Pons (tissue), 1 donor: ENCODE measurements at regions not wholly inside any gene's neighbourhood (a gene's known extent, or its start where the extent isn't known, plus 50 kb on each side); places are given as distances from the start of the nearest gene placed in this dataset.
A peak's percentile ranks its signal among the peaks of the same experiment; 100 is the strongest.

Experiments
- DNase-seq: peaks from one replicate; pipeline ENCODE4 v3.0.0-alpha.2; 2016; ENCODE audit warnings: low spot score

DNA sequence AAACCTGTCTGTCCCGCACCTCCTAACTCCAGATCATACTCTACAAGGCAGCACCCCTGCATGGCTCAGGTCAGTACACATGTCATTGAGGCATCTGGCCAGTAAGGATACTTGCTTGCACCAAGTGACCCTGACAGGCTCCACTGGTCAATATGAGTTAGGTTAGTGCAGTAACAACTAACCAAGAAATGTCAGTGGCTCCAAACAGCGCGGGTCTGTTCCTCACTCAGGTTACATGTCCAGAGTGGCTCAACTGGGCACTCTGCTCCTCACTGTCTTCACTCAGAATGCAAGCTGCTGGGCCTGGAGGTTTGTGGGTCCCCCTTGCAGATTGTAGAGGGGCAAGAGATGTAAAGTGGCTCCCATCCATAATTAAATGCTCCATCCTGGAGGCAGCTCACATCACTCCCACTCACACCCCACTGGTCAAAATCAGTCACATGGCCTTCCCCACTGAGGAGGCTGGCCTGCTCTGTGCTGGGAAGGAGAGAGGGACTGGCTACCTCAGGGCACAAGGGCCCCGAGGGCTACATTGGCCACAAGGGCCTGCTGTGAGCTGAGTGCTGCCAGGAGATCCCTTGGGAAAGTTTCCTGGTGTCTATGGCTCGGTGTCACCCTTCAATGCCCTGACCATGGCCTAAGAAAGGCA lies 109.1 kb upstream of the GDF10 start:
- DNase-seq, result no peak

DNA sequence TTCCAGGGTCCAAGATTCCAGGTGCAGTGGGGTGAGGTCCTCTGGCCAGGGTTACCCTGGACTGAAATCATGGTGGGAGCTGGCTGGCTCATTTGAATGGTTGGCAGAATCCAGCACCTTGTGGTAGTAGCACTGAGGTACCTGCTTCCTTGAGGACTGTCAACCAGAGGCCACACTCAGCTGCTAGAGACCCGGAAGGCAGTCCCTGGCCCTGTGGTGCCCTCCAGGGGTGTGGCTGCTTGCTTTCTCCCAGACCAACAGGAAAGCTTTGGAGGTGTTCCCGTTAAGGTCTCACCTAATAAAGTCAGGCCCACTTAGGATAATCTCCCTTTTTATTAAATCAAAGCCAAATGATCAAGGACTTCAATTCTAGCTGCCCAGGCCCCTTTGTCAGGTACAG lies 107.7 kb upstream of the GDF10 start:
- DNase-seq, result no peak

DNA sequence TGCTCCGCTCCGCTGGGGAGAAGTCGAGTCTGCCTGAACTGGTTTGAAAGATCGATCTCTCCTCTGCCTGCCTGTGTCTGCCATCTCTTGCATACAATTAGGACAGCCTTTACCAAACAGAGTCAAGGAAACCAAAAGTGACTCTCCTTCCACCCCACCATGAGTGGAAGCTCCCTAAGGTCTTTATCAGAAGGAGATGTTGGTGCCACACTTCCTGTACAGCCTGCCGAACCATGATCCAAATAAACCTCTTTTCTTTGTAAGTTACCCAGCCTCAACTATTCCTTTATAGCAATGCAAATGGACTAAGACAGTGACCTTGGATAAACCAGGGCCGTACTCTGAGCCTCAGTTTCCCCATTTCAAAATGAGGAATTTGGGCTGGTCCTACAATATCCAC lies 106.3 kb upstream of the GDF10 start:
- DNase-seq, result no peak

DNA sequence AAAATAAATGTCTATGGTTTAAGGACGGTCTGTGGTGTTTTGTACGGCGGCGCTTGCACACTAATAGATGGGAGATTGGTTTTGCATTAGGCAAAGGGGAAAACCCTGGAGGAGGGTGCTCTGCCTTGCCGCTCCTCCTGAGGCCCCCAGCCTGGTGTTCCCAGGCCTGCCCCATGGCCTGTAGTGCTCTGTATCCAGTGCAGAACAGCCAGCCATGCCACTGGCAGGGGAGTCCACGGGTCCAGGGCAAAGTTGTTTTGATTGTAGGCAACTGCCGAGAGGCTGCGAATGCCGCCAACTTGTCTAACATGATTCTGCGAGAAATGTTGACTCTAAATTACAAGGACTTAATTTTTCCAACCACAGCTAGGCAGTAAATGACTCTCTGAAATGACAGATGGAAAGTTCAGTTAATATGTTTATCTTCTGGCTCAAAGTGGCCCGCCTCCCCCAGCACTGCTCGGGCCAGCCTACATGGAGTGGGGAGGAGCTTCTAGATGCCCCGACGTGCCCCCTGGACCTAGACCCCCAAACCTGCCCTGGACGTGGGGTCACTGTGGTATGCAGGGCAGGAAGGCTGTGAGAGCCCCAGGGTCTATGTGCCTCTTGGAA lies 104.6 kb upstream of the GDF10 start:
- DNase-seq, result no peak

DNA sequence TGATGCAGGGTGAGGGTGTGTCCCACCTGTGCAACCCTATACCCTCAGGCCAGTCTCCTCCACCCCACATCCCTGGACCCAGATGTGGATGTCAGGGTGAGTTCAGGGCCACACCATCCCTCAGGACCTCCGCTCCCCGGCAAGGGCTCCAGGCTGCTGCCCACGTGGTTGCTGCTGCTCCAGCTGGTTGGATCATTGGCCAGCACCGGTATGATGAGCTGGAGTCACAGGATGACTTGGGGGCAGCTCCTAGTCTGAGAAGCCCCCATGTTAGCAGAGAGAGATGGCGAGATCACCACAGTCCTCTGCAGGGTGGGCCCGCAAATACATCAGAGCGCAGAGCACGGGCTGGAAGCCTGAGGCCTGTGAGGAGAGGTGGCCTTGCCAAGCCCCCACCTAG lies 103.3 kb upstream of the GDF10 start:
- no peak for DNase-seq

DNA sequence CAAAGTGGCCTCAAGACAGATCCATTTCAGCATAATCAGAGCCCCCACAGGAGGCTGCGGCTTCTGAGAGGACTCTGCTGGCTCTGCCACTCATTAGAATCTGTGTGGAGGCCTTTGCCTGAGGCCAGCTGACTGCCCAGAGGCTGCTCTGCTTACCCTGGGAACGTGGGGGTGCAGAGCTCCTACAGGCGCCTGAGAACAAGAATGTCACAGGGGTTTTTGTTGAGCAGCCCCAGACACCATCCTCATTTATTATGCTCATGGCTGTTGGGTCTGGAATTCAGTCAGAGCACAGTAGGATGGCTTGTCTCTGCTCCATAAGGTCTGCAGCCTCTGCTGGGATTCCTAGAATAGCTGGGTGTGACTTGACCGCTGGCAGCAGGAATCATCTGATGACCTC lies 101.8 kb upstream of the GDF10 start:
- DNase-seq, result no peak

DNA sequence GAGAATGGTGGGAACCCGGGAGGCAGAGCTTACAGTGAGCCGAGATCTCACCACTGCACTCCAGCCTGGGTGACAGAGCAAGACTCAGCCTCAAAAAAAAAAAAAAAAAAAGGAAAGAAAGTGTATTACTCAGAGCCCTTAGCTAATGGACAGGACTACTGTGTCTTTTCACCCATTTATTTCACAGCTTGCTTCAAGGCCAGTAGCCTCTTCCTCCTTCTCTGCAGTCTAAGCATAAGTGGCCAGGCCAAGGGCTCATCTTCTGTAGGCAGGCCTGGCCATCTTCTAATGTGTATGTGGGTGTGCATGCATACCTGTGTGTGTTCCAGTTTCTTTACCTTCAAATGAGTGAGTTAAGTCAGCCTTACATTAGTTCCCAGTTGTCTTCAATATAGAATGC lies 94.8 kb upstream of the GDF10 start:
- no peak for DNase-seq

DNA sequence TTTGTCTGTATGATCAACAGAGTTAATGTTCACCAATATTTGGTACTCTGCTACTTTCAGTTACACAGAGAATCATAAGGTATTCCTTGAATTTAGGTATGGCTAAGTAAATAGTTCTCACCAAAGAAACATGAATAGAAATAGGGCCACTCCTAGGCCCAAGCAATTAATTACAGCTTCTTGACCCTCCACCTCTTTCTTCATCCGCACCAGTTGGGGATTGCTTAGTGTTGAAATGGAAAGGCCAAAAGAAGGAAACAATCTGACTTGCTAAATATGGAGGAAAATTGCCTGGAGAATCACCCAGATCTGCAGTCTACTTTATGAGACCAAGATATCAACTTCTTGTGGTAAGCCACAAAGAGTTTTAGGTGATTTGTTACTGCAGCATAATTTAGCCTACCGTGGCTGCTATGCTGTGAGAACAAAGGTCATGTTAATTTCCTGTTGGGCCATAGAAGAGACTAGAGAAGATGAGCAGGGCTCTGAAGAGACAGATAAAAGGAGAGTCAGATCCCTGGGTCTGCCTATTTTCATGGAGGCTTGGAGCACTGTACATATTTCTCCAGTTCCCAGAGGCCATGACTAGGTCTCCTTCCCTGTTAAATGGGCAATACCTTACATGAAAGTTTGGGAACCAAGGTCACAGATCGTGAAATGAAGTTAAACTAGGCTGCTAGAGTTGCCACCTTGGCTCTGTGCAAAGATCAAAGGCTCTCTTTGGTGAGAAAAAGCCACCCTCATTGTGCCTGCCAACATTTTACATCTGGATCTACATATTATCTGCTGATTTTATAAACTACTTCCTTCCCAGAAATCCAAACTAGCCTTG lies 93.3 kb upstream of the GDF10 start:
- no peak for DNase-seq

DNA sequence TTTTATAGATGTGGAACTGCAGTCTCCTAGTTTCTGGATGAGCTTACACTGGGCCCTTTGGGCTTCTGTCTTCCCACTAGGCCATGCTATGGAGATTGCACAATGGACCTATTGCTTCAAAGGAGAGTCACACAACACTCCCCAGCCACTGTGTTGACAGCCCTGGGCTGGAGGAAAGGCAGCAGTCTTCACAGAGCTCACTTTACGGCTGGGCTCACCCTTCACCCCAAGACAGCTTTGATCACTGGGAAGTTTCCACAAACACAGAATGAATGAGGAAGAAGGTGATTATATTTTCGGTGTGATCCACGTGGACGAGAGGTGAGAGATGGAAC lies 92.7 kb upstream of the GDF10 start:
- DNase-seq, result no peak

DNA sequence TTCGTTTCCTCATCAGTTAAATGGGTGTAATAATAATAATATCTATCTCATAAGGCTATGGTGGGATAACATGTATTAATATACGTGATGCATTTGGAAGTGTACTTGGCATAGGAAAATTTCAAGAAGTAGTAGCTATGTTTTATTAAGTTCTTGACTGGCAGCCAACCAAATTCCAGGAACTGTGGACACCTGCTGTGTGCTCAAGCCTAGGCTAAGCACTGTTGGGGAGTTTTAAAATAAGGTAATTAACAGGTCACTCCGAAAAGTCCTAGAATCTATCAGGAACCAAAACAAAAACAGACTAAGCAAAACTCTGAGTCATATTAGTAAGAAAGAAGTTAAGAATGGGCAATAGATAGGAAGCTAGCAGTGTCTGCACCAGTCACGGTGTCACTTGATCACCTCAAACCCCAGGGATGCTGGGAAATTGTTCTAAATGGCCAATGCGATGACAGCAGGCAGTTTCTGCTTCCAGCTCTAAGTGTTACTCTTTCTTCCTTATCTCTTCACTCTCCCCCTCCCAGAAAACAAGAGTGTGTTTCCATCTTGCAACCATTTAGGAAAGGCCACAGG lies 92.0 kb upstream of the GDF10 start:
- no peak for DNase-seq

DNA sequence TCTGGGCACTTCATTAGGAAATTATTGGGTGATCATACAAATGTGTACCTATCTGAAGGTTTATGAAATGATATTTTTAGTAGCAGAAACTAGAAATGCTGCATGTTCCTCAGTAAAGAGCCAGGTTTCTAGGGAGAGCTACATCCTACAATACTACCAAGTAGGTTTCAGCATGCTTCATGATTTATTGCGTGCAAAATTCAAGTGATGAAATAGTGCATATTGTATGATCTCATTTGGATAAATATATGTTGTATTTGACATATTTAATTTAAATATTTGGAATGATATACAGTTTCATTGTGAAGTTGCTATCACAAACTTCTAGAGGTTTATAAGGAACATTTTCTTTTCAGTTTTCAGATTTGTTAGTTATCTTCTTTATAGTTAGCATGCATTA lies 90.5 kb upstream of the GDF10 start:
- DNase-seq, result no peak

DNA sequence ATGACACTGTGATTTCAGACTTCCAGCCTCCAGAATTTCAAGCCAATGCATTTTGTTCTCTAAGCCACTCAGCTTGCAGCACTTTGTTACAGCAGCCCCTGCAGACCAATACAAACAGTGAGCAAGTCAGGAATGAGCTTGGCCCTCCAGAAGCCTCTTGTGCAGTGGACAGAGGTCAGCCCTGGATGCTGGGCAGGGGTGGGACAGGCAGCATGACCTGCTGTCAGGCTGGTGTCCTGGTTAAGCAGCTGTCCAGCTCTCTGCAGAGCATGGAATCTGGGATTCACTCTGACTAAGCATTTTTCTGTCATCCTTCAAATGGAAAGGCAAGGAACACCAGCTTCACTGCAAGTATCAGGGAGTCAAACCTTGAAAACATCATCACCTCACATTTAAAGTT lies 85.5 kb upstream of the GDF10 start:
- no peak for DNase-seq

DNA sequence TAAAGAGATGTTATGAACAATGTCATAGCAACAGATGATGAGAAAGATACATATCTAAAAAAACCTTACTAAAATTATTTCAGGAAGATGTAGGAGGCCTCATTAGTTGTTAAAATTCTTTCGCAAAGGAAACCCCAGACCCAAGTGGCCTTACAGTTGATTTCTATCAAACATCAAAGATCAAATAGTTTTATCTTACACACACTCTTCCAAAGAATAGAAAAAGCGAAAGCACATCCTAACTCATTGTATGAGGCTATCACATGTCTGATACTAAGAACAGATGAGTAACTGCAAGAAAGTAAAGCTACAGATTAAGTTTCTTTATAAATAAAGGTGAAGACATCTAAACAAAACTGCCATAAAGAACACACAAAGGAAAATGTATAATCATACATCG lies 82.9 kb upstream of the GDF10 start:
- no peak for DNase-seq

DNA sequence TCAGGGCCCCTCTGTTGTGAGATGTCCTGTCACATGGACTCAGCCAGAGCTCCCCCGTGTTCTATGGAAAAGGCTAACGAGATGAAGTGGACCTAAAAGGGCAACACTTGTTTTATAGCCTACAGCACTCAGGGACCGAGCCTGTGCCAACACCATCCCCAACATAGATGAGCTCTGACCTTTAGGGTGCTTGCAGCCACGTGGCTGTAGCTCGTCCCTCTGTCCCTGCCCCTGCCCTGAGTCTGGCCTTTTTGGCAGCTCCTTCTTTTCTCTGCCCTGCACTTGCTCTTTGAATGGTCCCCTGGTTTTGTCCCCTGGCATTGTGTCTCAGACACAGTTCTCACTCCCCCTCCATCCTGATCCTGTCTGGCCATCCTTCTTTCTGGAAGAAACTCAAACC lies 81.2 kb upstream of the GDF10 start:
- DNase-seq, result no peak

DNA sequence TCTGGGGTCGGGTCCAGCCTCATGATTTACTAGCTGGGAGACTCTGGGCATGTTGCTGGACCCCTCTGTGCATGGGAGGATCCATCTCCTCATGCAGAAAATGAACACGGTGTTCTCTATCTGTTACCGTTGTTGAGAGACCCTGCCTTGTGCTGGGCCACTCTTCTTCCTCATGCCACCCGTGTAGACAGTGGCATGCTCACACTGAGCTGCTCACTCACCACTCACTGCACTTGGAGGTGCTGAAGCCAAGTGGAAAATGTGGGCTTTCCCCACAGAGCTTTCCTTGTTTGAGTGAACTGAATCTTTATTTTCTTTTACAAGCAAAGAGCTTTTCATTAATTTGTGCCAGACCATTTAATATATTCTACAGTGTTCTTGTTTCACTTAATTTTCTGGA lies 77.5 kb upstream of the GDF10 start:
- DNase-seq, result peak; percentile 29

DNA sequence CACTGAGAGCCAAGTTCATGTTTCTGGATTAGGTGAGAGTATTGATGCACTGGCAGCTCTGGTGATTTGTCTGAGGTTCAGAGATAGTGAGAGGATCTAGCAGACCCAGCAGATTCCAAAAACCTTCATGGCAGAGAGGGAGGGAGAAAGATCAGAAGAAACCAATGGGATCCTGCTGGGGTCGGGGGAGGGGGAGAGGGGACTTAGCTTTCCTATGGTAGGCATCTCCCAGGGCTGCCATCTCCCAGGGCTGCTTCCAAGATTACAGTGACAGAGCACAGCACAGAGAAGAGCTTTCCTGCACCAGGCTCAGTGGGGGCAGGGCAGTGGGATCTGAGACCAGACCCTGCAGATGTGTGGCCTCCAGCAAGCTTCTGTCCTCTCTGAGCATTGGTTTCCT lies 76.8 kb upstream of the GDF10 start:
- DNase-seq, result no peak

DNA sequence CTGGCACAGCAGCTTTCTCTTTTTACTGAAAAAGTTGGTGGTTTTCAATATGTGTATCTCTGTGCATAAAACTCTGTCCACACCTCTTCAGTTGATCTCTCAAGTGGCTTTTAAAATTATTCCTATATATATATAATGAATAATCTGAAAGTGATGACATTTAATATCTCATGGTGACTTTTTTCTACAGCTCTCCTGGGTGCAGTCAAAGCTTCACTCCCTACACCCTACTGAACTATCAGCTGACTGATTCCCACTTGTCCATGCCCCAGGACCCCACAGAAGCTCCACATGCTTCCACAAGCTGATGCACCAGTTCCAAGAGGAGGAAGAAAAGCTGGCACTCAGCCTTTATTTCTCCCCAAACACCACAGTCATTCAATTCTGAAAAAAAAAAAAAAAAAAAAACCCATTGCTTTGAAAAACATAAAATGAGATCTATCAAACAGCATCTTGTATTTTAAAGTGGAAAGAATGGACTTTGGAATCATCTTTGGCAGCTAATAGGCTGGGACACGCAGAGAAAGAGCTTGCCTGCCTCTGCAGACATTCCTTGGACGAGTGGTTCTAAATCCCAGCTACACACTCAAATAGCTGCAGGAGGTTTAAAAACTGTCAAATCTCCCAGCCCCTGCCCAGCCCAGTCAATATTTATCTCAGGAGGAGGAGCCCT lies 75.3 kb upstream of the GDF10 start:
- no peak for DNase-seq

DNA sequence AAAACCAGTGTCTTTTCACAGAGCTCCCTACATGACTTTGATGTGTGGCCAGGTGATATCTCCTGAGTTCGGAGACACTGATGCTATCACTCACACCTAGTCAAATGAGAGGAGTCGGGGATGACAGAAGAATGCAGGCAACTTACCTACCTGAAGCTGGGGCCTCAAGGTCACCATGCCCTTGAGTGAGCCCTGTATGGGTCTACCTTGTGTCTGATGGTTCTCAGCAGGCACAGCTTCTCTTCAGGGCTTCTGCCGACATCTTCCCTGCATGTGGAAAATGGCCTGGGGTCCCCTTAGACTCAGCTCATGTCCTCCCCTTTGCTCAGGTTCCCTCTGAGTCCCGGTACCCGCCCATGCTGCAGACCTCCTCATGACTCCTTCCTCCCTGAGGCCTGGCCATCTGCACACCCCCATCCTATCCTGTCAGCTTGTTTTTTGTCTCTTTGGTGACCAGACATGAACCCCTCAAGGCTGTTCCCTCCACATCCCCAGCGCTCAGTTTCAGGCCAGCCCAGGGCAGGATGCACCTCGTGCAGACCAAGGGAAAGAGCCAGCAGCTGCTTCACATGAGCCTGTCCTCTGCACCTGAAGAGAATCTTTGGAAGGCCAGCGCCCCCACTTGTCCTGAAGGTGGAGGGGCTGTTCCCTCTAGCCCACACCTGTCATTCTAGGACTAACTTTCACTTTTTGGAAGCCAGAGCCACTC lies 74.6 kb upstream of the GDF10 start:
- no peak for DNase-seq

DNA sequence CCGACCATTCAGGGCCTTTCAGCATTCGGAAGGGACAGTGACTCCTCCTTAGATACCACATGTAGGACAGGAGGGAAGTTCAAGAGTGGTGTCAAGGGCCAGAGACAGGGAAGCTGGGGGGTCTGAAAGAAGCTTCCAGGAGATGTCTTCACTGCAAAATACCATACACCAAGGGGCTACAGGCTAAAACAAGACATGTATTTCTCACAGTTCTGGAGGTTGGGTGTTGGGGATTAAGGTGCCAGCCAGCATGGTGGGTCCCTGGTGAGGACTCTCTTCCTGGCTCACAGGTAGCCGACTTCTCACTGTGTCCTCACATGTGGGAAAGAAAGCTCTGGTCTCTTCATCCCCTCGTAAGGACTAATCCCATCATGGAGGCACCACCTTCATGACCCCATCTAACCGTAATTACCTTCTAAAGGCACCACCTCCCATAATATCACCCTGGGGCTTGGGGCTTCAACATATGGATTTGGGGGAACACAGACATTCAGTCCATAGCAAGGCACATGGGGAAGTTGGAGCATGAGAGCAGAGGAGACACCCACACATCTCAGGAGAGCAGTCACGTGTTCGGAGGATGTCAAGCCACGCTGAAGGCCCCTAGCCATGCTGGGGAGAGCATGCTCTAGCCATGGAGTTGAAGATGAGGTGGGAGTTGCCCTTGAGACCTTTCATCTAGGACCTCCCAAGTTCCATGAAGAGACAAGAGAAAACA lies 73.9 kb upstream of the GDF10 start:
- no peak for DNase-seq

DNA sequence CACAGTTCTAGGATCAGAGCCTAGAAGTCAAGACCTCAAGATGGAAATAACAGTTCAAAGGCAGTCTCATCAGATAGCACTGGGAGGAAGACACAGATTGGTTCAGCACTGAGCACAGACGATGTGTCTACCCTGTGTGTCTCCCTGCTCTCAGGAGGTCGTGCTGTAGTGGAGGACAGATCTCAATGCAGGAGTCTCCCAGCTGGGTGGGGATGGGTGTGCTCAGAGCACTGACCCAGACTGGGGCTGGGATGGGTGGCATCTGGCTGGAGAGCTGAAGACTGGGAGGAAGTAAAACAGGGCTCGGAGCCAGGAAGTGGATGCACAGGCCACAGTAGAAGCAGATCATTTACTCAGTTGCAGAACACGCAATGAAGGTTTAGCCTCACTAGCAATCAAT lies 69.5 kb upstream of the GDF10 start:
- DNase-seq, result no peak

DNA sequence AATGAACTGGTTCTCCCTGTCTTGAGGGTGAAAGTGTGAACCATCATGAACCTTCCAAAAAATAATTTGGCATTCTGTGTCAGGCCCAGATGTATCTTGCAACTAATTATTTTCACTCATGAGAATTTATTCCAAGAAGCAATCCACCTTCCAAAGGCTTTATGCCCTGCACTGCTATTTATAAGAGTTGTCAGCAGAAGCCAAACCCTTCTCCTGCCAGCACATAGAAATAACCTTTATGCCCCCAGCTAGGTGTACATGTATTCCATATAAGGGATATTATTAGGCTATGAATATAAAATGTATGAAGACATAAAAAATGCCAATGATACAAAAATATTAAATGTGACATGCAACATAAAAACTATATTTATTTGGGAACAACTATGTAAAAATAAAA lies 69.0 kb upstream of the GDF10 start:
- no peak for DNase-seq
